ENCODE measurements at regions not wholly inside any gene's neighbourhood (a gene's known extent, or its start where the extent isn't known, plus 50 kb on each side); places are given as distances from the start of the nearest gene placed in this dataset.
"Not testable (repeated sequence)": the region's sequence is repeated elsewhere in the genome, so short reads cannot be mapped to it uniquely, and the experiment has no call there.

DNA sequence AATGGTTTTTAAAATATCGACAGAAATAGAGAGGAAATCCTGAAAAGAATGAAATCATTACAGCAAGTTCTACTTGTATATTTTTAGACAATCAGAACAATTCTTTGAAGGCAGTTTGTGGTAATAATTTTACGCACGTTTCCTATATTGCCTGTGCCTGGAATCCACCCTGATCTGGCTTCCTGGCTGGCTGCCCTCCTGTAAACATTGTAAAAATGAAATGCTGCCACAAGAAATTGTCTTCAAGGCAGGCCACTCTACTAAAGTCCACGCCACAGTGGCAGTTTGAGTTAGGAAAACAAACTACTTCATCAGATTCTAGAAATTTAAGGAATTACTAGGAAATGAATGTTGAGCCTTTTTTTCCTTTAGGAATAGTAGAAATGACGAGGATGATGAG, 454.5 kb upstream of the NR5A2 start:
- no peak for DNase-seq

GRCh38 chr1:199574950-199575349, 452.6 kb upstream of the NR5A2 start:
- no peak for DNase-seq

- DNase-seq, result no peak
These were observed 447.2 kb upstream of the NR5A2 start for GRCh38 chr1:199580300-199580699.

- DNase-seq, result no peak
These were observed 442.1 kb upstream of the NR5A2 start for GRCh38 chr1:199585392-199585791.

- no peak for DNase-seq
These were observed 436.8 kb upstream of the NR5A2 start for GRCh38 chr1:199590708-199591107.

GRCh38 chr1:199591468-199591867, 436.0 kb upstream of the NR5A2 start:
- no peak for DNase-seq

- DNase-seq, result no peak
These were observed 434.0 kb upstream of the NR5A2 start for GRCh38 chr1:199593475-199593874.

GRCh38 chr1:199596448-199596847, 431.1 kb upstream of the NR5A2 start:
- not testable (repeated sequence) for DNase-seq

- no peak for DNase-seq
These were observed 430.4 kb upstream of the NR5A2 start for GRCh38 chr1:199597152-199597551.

GRCh38 chr1:199608414-199608813, 419.1 kb upstream of the NR5A2 start:
- DNase-seq, result no peak

DNA sequence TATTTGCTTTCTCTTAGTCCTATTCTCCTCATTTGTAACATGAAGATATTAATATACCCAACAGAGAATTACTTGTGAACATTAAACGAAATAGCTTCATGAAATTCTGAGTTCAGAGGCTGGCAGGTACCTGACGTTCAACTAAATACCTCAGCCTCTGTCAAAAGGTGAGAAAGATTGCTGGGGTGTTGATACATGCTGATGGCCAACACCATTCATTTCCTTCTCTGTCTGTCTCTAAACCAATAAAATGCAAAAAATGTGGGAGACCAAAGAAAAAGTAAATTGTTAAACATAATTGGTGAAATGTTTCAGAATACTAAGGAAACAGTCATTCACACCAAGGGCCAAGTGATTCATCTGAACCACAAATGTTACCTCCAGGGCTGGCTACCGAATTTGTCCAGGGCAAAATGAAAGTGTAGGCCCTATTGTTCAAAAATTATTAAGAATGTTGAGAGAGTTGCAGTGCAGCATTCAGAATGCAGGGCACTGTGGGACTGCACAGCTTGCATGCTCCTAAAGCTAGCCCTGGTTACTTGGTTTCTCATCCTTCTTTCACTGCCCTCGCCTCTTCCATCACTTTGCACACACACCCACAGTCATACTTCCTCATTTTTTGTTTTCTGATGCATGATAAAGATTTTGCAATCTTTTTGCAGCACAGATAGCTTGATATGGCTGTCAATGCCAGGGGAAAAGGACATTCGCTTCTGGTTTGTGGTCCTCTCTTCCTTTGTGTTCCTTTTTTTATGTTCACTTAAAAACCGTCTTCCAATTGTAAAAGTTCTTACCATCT, 414.3 kb upstream of the NR5A2 start:
- DNase-seq, result no peak

- no peak for DNase-seq
These were observed 410.6 kb upstream of the NR5A2 start for GRCh38 chr1:199616947-199617346.

- no peak for DNase-seq
These were observed 408.3 kb upstream of the NR5A2 start for GRCh38 chr1:199619223-199619622.

- not testable (repeated sequence) for DNase-seq
These were observed 401.3 kb upstream of the NR5A2 start for GRCh38 chr1:199626228-199626627.

DNA sequence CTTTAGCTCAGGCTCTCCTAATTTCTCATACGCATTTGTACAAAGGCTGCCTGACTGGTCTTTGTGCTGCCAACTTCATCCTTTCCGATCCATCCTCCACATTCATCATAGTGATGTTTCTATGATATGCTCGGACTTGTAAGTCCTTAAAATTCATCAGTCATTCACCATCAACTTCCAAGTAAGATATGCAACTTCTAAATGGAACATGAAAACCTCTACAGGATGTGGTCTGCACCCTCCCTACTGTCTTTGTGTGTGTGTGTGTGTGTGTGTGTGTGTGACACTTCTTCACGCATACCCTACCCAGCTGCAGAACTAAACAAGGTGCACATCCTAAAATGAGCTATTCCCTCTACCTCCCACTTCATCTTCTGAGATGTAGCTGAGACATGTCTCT, 397.9 kb upstream of the NR5A2 start:
- DNase-seq, result no peak

DNA sequence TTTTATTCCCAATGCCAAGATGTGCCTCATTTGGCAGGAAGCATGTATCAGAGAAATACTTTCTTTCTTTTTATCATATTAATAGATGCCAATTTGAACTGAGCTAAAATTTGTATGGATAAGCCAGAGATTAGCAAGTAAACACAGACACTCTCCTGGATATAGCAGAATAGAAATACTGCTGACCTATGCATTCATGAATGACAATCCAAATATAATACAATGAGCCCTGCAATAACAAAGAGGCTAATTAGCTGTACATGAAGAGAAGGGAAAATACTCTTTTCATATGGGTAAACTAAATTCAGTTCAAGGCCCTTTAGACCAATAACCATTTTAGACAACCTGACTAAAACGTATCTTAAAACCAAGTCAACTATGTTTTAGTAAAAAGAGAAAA, 388.1 kb upstream of the NR5A2 start:
- DNase-seq, result no peak

DNA sequence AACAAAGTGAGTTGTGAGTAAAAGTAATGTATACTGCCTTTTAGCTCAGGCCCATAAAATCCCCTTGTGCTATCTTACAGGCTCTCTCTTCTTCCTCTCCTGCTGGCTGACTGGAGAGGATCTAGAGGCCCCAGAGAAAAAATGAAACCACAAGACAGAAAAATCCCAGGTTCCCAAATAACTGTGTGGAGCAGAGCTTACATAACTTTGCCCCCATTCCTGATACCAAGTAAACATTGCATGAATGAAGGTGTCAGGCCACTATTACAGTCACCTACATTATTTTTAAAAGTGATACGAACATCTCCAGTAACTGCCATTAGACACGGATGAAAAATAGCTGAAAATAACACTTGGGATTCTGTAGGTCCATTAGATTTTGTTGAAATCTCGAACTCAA, 386.0 kb upstream of the NR5A2 start:
- DNase-seq, result no peak

DNA sequence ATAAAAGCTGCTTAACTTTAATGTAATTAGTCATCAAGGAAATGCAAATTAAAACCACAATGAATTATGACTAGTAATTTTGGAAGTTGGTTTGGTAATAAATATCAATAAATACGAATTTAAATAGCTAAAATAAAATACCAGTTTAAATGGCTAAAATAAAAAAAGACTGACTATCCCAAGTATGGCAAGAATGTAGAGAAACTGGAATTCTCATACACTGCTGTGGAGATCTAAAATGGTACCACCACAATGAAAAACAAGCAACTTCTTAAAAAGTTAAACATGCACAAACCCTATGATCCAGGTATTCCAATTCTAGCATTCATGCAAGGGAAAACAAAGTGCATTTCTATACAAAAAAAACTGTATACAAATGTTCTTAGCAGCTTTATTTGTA, 382.6 kb upstream of the NR5A2 start:
- DNase-seq, result no peak

- DNase-seq, result no peak
These were observed 380.7 kb upstream of the NR5A2 start for GRCh38 chr1:199646761-199647160.

DNA sequence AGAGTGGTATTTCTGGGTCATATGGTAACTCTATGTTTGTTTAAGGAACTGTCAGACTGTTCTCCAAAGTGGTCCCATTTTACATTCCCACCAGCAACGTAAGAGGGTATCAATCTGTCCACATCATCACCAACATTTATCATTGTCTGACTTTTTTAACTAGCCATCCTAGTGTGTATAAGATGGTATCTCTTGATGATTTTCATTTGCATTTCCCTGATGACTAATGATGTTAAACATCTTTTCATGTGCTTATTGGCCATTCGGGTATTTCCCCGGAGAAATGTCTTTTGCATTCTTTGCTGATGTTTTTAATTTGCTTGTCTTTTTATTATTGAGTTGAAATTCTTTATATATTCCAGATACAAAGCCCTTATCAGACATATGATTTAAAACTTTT, 370.1 kb upstream of the NR5A2 start:
- DNase-seq, result no peak

- DNase-seq, result no peak
These were observed 367.4 kb upstream of the NR5A2 start for GRCh38 chr1:199660071-199660470.

GRCh38 chr1:199665371-199665770, 362.1 kb upstream of the NR5A2 start:
- DNase-seq, result no peak

DNA sequence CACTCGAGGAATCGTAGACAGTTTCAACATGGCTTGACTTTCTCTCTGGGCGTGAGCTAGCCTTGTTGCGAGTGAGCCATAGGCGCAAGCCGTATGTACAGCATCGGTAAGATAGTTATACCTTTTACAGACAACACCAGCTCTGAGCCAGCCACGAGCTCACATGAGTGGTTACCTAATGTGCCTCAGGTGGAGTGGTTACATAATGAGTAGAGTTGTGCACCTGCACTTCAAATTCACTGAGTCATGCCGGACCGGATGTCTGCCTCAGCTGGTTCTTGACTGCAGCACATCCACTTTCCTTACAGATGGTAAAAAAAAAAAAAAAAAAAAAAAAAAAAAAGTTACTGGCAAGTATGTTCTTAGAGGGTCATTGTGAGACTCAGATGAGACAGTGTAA, 360.4 kb upstream of the NR5A2 start:
- DNase-seq, result no peak

DNA sequence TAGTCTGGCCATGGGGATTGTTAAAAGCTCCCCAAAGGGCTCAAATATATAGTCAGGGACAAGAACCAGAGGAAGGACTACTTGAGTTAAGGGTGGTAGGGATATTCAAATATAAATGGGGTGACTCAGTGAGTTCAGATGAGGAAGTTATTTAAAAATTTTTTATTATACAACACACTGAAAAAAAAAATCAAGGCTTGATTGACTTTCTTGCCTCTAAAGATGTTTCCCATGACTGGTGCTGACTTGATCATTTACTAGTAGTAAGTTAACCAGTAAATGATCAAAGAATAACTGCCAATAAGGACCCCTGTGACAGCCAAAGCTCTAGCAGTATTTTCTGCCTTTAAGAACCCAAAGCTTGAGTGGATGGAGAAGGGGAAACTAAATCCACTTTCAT, 357.6 kb upstream of the NR5A2 start:
- no peak for DNase-seq

GRCh38 chr1:199671684-199672083, 355.8 kb upstream of the NR5A2 start:
- no peak for DNase-seq
